HCT116 (cell line): ENCODE measurements at regions not wholly inside any gene's neighbourhood (a gene's known extent, or its start where the extent isn't known, plus 50 kb on each side); places are given as distances from the start of the nearest gene placed in this dataset.

Source experiments
- ATAC-seq: fragments of 200-7000 bp; cut with Tn5 transposase; 2 replicates; pipeline ENCODE4 v1.9.1; 2020; ENCODE audit warnings: mild to moderate bottlenecking, moderate library complexity
- BruUV-seq: library from RNA; stranded (reverse); fragments of 400-500 nt; replicated peaks from 2 replicates; lab custom pipeline; 2021; lab: Mats Ljungman, UMichigan
- CTCF ChIA-PET: fragments of 300-600 bp; sonication (Branson Sonifier 250); formaldehyde crosslinking; loops from one replicate; lab custom pipeline; 2021; ENCODE audit warnings: antibody characterized with exemption; lab: Charles Lee
- POLR2A ChIA-PET: fragments of 300-600, 350-600 bp; sonication (Branson Sonifier 250); formaldehyde crosslinking; loops from one replicate; lab custom pipeline; 2021; ENCODE audit warnings: antibody characterized with exemption; lab: Charles Lee
- RAD21 ChIA-PET, 2 experiments: fragments of 300-600 bp; sonication (Branson Sonifier 250); formaldehyde crosslinking; loops; one replicate each; lab custom pipeline; 2023; ENCODE audit warnings: low total read pairs in 2 of 2; ENCODE audit not compliant: uncharacterized antibody in 2 of 2, unreplicated experiment in 2 of 2, low non-redundant PET in 1 of 2; lab: Charles Lee
- DNase-seq: peaks from one replicate; pipeline ENCODE4 v3.0.0-alpha.2; 2010; ENCODE audit warnings: low read depth, low spot score
- H2AFZ ChIP-seq: fragments of 200-600 bp; shearing (Covaris generic), sonication (generic); 2 replicates; pipeline ENCODE4 v1.6.1; 2017; ENCODE audit warnings: low read depth, mixed run types, mixed read lengths, antibody characterized with exemption, low read length; ENCODE audit not compliant: poor library complexity, severe bottlenecking
- H3K27ac ChIP-seq: 2 replicates; pipeline ENCODE4 v1.5.1; 2012; ENCODE audit warnings: low read depth, low read length
- H3K27me3 ChIP-seq: fragments of 200-600 bp; sonication (generic); 2 replicates; pipeline ENCODE4 v1.6.1; 2016; ENCODE audit warnings: mixed run types, low read length, mixed read lengths; ENCODE audit not compliant: insufficient read depth
- H3K36me3 ChIP-seq, 2 experiments: fragments of 200-500 bp in 1 of 2; fragments of 200-600 bp in 1 of 2; sonication (Bioruptor generic) in 1 of 2; sonication (generic) in 1 of 2; 2 replicates each; pipeline versions ENCODE4 v1.5.1 to v1.6.1; 2014 to 2016; ENCODE audit warnings: low read length in 2 of 2, inconsistent platforms in 1 of 2, mixed read lengths in 1 of 2, mixed run types in 1 of 2; ENCODE audit not compliant: insufficient read depth in 2 of 2, control insufficient read depth in 1 of 2
- H3K4me1 ChIP-seq, 2 experiments: fragments of 200-600 bp in 1 of 2; sonication (generic) in 1 of 2; 2 replicates each; pipeline versions ENCODE4 v1.5.1 to v1.6.1; 2012 to 2017; ENCODE audit warnings: low read length in 2 of 2, inconsistent platforms in 1 of 2, mild to moderate bottlenecking in 1 of 2, mixed read lengths in 1 of 2, mixed run types in 1 of 2, moderate library complexity in 1 of 2; ENCODE audit not compliant: insufficient read depth in 2 of 2, control insufficient read depth in 1 of 2
- H3K4me2 ChIP-seq: fragments of 200-600 bp; sonication (generic); 2 replicates; pipeline ENCODE4 v1.6.1; 2017; ENCODE audit warnings: mixed run types, low read length, mixed read lengths
- H3K4me3 ChIP-seq, 2 experiments: fragments of 200-600 bp in 1 of 2; sonication (generic) in 1 of 2; replicated peaks in 1 of 2; 2 replicates each; pipeline ENCODE4 v1.5.1; 2011 to 2016; ENCODE audit warnings: low read length in 2 of 2, control low read depth in 1 of 2, low read depth in 1 of 2, mild to moderate bottlenecking in 1 of 2, mixed read lengths in 1 of 2, mixed run types in 1 of 2
- H3K79me2 ChIP-seq: fragments of 200-600 bp; sonication (generic); 2 replicates; pipeline ENCODE4 v1.6.1; 2017; ENCODE audit warnings: mild to moderate bottlenecking, mixed run types, low read length, moderate library complexity, mixed read lengths; ENCODE audit not compliant: insufficient read depth
- H3K9ac ChIP-seq: fragments of 200-600 bp; sonication (generic); 2 replicates; pipeline ENCODE4 v1.6.1; 2016; ENCODE audit warnings: low read length, mixed read lengths
- H3K9me2 ChIP-seq: fragments of 200-600 bp; sonication (generic), shearing (Covaris generic); 2 replicates; pipeline ENCODE4 v1.6.1; 2017; ENCODE audit warnings: mixed run types, mild to moderate bottlenecking, moderate library complexity; ENCODE audit not compliant: insufficient read depth
- H3K9me3 ChIP-seq, 2 experiments: fragments of 200-500 bp in 1 of 2; fragments of 200-600 bp in 1 of 2; sonication (Bioruptor generic) in 1 of 2; sonication (generic) in 1 of 2; 2 replicates each; pipeline ENCODE4 v1.6.1; 2014 to 2017; ENCODE audit warnings: low read length in 2 of 2, mixed read lengths in 2 of 2, inconsistent platforms in 1 of 2, low read depth in 1 of 2, mild to moderate bottlenecking in 1 of 2, mixed run types in 1 of 2, moderate library complexity in 1 of 2; ENCODE audit not compliant: control insufficient read depth in 1 of 2, insufficient read depth in 1 of 2
- H4K20me1 ChIP-seq: fragments of 200-600 bp; sonication (generic), shearing (Covaris generic); 2 replicates; pipeline ENCODE4 v1.6.1; 2017; ENCODE audit warnings: mixed run types, mild to moderate bottlenecking, moderate library complexity; ENCODE audit not compliant: insufficient read depth
- CBX3 ChIP-seq: IDR thresholded peaks from 2 replicates; pipeline ENCODE4 v1.6.1; 2012; ENCODE audit warnings: low read depth
- CEBPB ChIP-seq: IDR thresholded peaks from 2 replicates; pipeline ENCODE4 v1.6.1; 2012; ENCODE audit warnings: low read depth
- EGR1 ChIP-seq: IDR thresholded peaks from 2 replicates; pipeline ENCODE4 v1.6.1; 2012; ENCODE audit warnings: low read depth
- EZH2 ChIP-seq: fragments of 200-600 bp; sonication (generic); IDR thresholded peaks from 2 replicates; pipeline ENCODE4 v1.6.1; 2017; ENCODE audit warnings: antibody characterized with exemption, mixed run types
- EZH2phosphoT487 ChIP-seq: fragments of 200-600 bp; IDR thresholded peaks from 2 replicates; pipeline ENCODE4 v1.6.1; 2018; ENCODE audit warnings: antibody characterized with exemption, borderline replicate concordance
- SIN3A ChIP-seq: IDR thresholded peaks from 2 replicates; pipeline ENCODE4 v1.6.1; 2012; ENCODE audit warnings: low read depth
- SP1 ChIP-seq: IDR thresholded peaks from 2 replicates; pipeline ENCODE4 v1.6.1; 2012; ENCODE audit warnings: low read depth
- SRF ChIP-seq: IDR thresholded peaks from 2 replicates; pipeline ENCODE4 v1.6.1; 2012; ENCODE audit warnings: low read depth
- ZNF274 ChIP-seq: fragments of 200-500 bp; sonication (Bioruptor generic); IDR thresholded peaks from 2 replicates; pipeline ENCODE4 v1.6.1; 2014; ENCODE audit warnings: mild to moderate bottlenecking, low read depth, low read length, inconsistent platforms
- intact Hi-C: fragments of 100-400 bp; cut with micrococcal nuclease; formaldehyde crosslinking; loops from 2 replicates; pipeline ENCODE4 v1.10.0; 2022
- TF ChIP-seq, protein P1 (sequence below), 3 experiments: fragments of 200-600 bp in 1 of 3; sonication (generic) in 1 of 3; IDR thresholded peaks in 2 of 3; conservative IDR thresholded peaks in 1 of 3; 2 replicates each; pipeline ENCODE4 v1.5.1; 2012 to 2017; ENCODE audit warnings: low read depth in 2 of 3, low read length in 2 of 3, antibody characterized with exemption in 1 of 3, borderline replicate concordance in 1 of 3, control low read depth in 1 of 3, mild to moderate bottlenecking in 1 of 3, mixed read lengths in 1 of 3, mixed run types in 1 of 3, moderate library complexity in 1 of 3; ENCODE audit not compliant: insufficient read depth in 1 of 3
- TF ChIP-seq, protein P2 (sequence below): IDR thresholded peaks from 2 replicates; pipeline ENCODE4 v1.6.1; 2012
- TF ChIP-seq, protein P3 (sequence below): IDR thresholded peaks from 2 replicates; pipeline ENCODE4 v1.6.1; 2012; ENCODE audit warnings: low read depth
- TF ChIP-seq, protein P4 (sequence below): IDR thresholded peaks from 2 replicates; pipeline ENCODE4 v1.6.1; 2011; ENCODE audit warnings: mild to moderate bottlenecking, low read length, moderate library complexity; ENCODE audit not compliant: insufficient replicate concordance; ENCODE audit errors: extremely low read depth

DNA sequence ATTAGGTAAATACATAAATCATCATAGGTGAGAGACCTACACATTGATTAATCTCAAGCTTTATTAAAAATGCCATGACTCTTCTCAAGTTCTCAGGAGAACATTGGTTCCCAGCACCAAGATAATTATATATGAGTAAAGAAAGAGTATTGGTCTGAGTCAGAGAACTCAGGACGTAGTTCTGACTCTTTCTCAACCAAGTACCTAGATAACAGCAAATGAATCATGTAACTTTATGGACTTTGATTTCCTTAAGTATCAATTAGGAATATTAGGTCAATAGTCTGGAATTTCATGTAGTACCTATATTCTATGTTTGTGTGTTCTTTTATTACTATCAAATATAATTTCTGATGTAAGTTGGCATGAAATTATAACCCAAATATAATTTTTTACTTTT lies 409.9 kb downstream of the GABRG1 start:
- no peak for ATAC-seq
- no peak overlapping the region for H3K27ac ChIP-seq
- H2AFZ ChIP-seq, result no peak overlapping the region
- H3K79me2 ChIP-seq, result no peaks in the 10 kb centered on the region
- no peak for DNase-seq
- ChIA-PET CTCF (no interaction called here), POLR2A (no interaction called here), RAD21 (no interaction called here)
- no peak overlapping the region for H3K9ac ChIP-seq
- no peaks in the 10 kb centered on the region for H3K9me2 ChIP-seq
- BruUV-seq, result no TSS peak
- intact Hi-C loops, result no loop called here
- no peak overlapping the region for H3K4me3 ChIP-seq
- H3K36me3 ChIP-seq, result no peaks in the 10 kb centered on the region
- no peaks in the 10 kb centered on the region for H4K20me1 ChIP-seq
- H3K9me3 ChIP-seq, result peaks cover 9 to 15% of the 10 kb centered on the region in 2 experiments; a peak in 2 of 4 replicates
- no peak for TF ChIP-seq CBX3
- H3K4me2 ChIP-seq, result no peak overlapping the region
- no peaks in the 10 kb centered on the region for H3K4me1 ChIP-seq
- no peaks in the 10 kb centered on the region for H3K27me3 ChIP-seq

DNA sequence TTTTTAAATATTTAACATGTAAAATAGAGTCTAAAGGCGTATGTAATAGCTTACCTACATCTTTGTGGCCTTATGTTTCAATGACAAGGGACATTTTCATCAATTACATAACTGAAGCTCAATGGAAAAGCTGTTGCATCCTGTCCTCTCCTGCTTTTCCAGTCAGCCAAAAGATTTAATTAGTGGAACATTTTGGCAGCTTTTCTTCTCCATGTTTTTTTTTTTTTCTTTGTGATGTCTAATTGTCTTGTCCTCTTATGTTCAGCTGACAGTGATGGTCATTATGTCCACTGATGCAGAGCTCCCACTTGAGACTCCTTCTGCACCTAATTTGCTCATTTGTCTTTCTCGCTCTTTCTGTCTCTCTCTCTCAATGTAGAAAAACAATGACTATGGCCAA lies 422.2 kb downstream of the GABRG1 start:
- POLR2A ChIA-PET, result no interaction called here
- no peaks in the 10 kb centered on the region for H3K79me2 ChIP-seq
- H3K36me3 ChIP-seq, result no peaks in the 10 kb centered on the region
- H3K4me1 ChIP-seq, result no peaks in the 10 kb centered on the region
- DNase-seq (no peak), ATAC-seq (no peak)
- H3K4me2 ChIP-seq, result no peak overlapping the region
- H3K9ac ChIP-seq, result no peak overlapping the region
- H2AFZ ChIP-seq, result no peak overlapping the region
- RAD21 ChIA-PET, result no interaction called here
- CTCF ChIA-PET, result no interaction called here
- H3K9me3 ChIP-seq, result peaks cover 9 to 21% of the 10 kb centered on the region in 2 experiments; a peak in 2 of 4 replicates
- no peaks in the 10 kb centered on the region for H4K20me1 ChIP-seq
- H3K9me2 ChIP-seq, result no peaks in the 10 kb centered on the region
- no peak overlapping the region for H3K4me3 ChIP-seq
- H3K27me3 ChIP-seq, result no peaks in the 10 kb centered on the region
- BruUV-seq, result no TSS peak
- H3K27ac ChIP-seq, result no peak overlapping the region
- intact Hi-C loops, result no loop called here
- TF ChIP-seq, protein P1, sequence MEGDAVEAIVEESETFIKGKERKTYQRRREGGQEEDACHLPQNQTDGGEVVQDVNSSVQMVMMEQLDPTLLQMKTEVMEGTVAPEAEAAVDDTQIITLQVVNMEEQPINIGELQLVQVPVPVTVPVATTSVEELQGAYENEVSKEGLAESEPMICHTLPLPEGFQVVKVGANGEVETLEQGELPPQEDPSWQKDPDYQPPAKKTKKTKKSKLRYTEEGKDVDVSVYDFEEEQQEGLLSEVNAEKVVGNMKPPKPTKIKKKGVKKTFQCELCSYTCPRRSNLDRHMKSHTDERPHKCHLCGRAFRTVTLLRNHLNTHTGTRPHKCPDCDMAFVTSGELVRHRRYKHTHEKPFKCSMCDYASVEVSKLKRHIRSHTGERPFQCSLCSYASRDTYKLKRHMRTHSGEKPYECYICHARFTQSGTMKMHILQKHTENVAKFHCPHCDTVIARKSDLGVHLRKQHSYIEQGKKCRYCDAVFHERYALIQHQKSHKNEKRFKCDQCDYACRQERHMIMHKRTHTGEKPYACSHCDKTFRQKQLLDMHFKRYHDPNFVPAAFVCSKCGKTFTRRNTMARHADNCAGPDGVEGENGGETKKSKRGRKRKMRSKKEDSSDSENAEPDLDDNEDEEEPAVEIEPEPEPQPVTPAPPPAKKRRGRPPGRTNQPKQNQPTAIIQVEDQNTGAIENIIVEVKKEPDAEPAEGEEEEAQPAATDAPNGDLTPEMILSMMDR (IDR thresholded peaks at IDR 0.05 in 2 of 3, conservative IDR thresholded peaks at IDR 0.05 in 1 of 3; ENCODE audit: borderline replicate concordance in 1 of 3, insufficient read depth in 1 of 3, low read depth in 2 of 3, low read length in 2 of 3), result no peak
- TF ChIP-seq SIN3A, result no peak
- TF ChIP-seq, protein P2, sequence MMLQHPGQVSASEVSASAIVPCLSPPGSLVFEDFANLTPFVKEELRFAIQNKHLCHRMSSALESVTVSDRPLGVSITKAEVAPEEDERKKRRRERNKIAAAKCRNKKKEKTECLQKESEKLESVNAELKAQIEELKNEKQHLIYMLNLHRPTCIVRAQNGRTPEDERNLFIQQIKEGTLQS, result no peak
- TF ChIP-seq EGR1, result no peak
- TF ChIP-seq, protein P3, sequence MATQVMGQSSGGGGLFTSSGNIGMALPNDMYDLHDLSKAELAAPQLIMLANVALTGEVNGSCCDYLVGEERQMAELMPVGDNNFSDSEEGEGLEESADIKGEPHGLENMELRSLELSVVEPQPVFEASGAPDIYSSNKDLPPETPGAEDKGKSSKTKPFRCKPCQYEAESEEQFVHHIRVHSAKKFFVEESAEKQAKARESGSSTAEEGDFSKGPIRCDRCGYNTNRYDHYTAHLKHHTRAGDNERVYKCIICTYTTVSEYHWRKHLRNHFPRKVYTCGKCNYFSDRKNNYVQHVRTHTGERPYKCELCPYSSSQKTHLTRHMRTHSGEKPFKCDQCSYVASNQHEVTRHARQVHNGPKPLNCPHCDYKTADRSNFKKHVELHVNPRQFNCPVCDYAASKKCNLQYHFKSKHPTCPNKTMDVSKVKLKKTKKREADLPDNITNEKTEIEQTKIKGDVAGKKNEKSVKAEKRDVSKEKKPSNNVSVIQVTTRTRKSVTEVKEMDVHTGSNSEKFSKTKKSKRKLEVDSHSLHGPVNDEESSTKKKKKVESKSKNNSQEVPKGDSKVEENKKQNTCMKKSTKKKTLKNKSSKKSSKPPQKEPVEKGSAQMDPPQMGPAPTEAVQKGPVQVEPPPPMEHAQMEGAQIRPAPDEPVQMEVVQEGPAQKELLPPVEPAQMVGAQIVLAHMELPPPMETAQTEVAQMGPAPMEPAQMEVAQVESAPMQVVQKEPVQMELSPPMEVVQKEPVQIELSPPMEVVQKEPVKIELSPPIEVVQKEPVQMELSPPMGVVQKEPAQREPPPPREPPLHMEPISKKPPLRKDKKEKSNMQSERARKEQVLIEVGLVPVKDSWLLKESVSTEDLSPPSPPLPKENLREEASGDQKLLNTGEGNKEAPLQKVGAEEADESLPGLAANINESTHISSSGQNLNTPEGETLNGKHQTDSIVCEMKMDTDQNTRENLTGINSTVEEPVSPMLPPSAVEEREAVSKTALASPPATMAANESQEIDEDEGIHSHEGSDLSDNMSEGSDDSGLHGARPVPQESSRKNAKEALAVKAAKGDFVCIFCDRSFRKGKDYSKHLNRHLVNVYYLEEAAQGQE, result no peak
- TF ChIP-seq, protein P4, sequence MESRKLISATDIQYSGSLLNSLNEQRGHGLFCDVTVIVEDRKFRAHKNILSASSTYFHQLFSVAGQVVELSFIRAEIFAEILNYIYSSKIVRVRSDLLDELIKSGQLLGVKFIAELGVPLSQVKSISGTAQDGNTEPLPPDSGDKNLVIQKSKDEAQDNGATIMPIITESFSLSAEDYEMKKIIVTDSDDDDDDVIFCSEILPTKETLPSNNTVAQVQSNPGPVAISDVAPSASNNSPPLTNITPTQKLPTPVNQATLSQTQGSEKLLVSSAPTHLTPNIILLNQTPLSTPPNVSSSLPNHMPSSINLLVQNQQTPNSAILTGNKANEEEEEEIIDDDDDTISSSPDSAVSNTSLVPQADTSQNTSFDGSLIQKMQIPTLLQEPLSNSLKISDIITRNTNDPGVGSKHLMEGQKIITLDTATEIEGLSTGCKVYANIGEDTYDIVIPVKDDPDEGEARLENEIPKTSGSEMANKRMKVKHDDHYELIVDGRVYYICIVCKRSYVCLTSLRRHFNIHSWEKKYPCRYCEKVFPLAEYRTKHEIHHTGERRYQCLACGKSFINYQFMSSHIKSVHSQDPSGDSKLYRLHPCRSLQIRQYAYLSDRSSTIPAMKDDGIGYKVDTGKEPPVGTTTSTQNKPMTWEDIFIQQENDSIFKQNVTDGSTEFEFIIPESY, result no peak
- TF ChIP-seq CBX3, result no peak
- TF ChIP-seq SP1, result no peak
- TF ChIP-seq ZNF274, result no peak
- no peak for TF ChIP-seq CEBPB
- no peak for TF ChIP-seq SRF
- no peak for TF ChIP-seq EZH2
- TF ChIP-seq EZH2phosphoT487, result no peak
